K562 (cell line): ENCODE measurements at regions not wholly inside any gene's neighbourhood (a gene's known extent, or its start where the extent isn't known, plus 50 kb on each side); places are given as distances from the start of the nearest gene placed in this dataset.

Experiments
- ATAC-seq: fragments of 200-7000 bp; cut with Tn5 transposase; 3 replicates; pipeline ENCODE4 v1.9.1; 2020; ENCODE audit warnings: moderate library complexity
- BruUV-seq: library from RNA; stranded (reverse); fragments of 400-500 nt; replicated peaks from 2 replicates; lab custom pipeline; 2021; lab: Mats Ljungman, UMichigan
- CTCF ChIA-PET: fragments of 300-600 bp; formaldehyde crosslinking; extraction: SDS; loops from one replicate; lab custom pipeline; 2021; ENCODE audit warnings: low intra/inter-chr PET ratio; lab: Yijun Ruan, JAX
- POLR2A ChIA-PET: fragments of 300-600, 350-650 bp; sonication (Branson Sonifier 250); formaldehyde crosslinking; extraction: SDS; loops from one replicate; lab custom pipeline; 2021; ENCODE audit warnings: antibody characterized with exemption, inconsistent platforms; lab: Yijun Ruan, JAX
- DNase-seq, 4 experiments: peaks; one replicate each; pipeline versions ENCODE4 v3.0.0 to v3.0.0-alpha.2; 2011 to 2018; ENCODE audit warnings: low spot score in 3 of 4, mixed read lengths in 3 of 4; ENCODE audit errors: extremely low read depth in 1 of 4
- FAIRE-seq: peaks from 2 replicates; lab custom pipeline; 2011; peaks lifted over from hg19 to GRCh38; lab: Jason Lieb, UNC
- H2AFZ ChIP-seq: 2 replicates; pipeline ENCODE4 v1.6.0; 2011; ENCODE audit warnings: low read depth, low read length, control low read depth, inconsistent platforms
- H3K27ac ChIP-seq: fragments of 200-600 bp; 3 replicates; pipeline ENCODE4 v1.8.0; 2011; ENCODE audit warnings: low read depth, mild to moderate bottlenecking, control low read depth, inconsistent platforms, low read length, moderate library complexity, mixed read lengths; ENCODE audit errors: extremely low read depth
- H3K27me3 ChIP-seq, 2 experiments: fragments of 300-600 bp in 1 of 2; 2 replicates in 1 of 2; 3 replicates in 1 of 2; pipeline versions ENCODE4 v1.6.0 to v1.8.0; 2011; ENCODE audit warnings: inconsistent platforms in 2 of 2, low read length in 2 of 2, mild to moderate bottlenecking in 1 of 2, mixed read lengths in 1 of 2, moderate library complexity in 1 of 2; ENCODE audit not compliant: control insufficient read depth in 2 of 2, insufficient read depth in 2 of 2
- H3K36me3 ChIP-seq: fragments of 300-600 bp; 3 replicates; pipeline ENCODE4 v1.8.0; 2011; ENCODE audit warnings: mild to moderate bottlenecking, low read length, inconsistent platforms; ENCODE audit not compliant: control insufficient read depth, insufficient read depth
- H3K4me1 ChIP-seq, 2 experiments: fragments of 200-600 bp in 1 of 2; replicated peaks in 1 of 2; 2 replicates in 1 of 2; 3 replicates in 1 of 2; pipeline versions ENCODE4 v1.5.1 to v1.8.0; 2011; ENCODE audit warnings: inconsistent platforms in 2 of 2, low read length in 2 of 2, mild to moderate bottlenecking in 1 of 2, mixed read lengths in 1 of 2, moderate library complexity in 1 of 2; ENCODE audit not compliant: control insufficient read depth in 2 of 2, insufficient read depth in 2 of 2
- H3K4me2 ChIP-seq: 2 replicates; pipeline ENCODE4 v1.6.1; 2011; ENCODE audit warnings: low read length, control low read depth, inconsistent platforms, mixed read lengths; ENCODE audit not compliant: insufficient read depth
- H3K4me3 ChIP-seq: fragments of 200-600 bp; sonication (generic), shearing (Covaris generic); 2 replicates; pipeline ENCODE4 v1.5.1; 2016; ENCODE audit warnings: control low read depth, inconsistent platforms
- H3K79me2 ChIP-seq: fragments of 200-600 bp; 3 replicates; pipeline ENCODE4 v1.8.0; 2011; ENCODE audit warnings: low read length, inconsistent platforms; ENCODE audit not compliant: control insufficient read depth, insufficient read depth
- H3K9ac ChIP-seq, 2 experiments: 2 replicates each; pipeline versions ENCODE4 v1.6.0 to v1.6.1; 2011; ENCODE audit warnings: low read depth in 2 of 2, low read length in 2 of 2, control low read depth in 1 of 2, inconsistent platforms in 1 of 2, mild to moderate bottlenecking in 1 of 2, mixed read lengths in 1 of 2; ENCODE audit not compliant: insufficient read depth in 1 of 2
- H3K9me1 ChIP-seq: one replicate; pipeline ENCODE4 v1.6.0; 2011; ENCODE audit warnings: inconsistent platforms, mild to moderate bottlenecking, low read length, moderate library complexity; ENCODE audit not compliant: control insufficient read depth, insufficient read depth
- H3K9me3 ChIP-seq: replicated peaks from 2 replicates; pipeline ENCODE4 v1.5.1; 2011; ENCODE audit warnings: low read depth, low read length, inconsistent platforms; ENCODE audit not compliant: control insufficient read depth, insufficient read depth
- H4K20me1 ChIP-seq: replicated peaks from 2 replicates; pipeline ENCODE4 v1.6.1; 2011; ENCODE audit warnings: low read length, inconsistent platforms, mixed read lengths; ENCODE audit not compliant: control insufficient read depth, insufficient read depth
- ARID3A ChIP-seq: IDR thresholded peaks from 2 replicates; pipeline ENCODE4 v1.6.1; 2012; ENCODE audit warnings: low read depth, low read length, improper control_type of control experiment, borderline replicate concordance
- CHD7 ChIP-seq: fragments of 200-600 bp; sonication (generic); IDR thresholded peaks from one replicate; pipeline ENCODE4 v1.6.1; 2012; ENCODE audit warnings: mild to moderate bottlenecking, low read depth, low read length, inconsistent platforms
- FOXA3 ChIP-seq, 2 experiments: fragments of 450-650 bp in 1 of 2; sonication (generic) in 1 of 2; formaldehyde crosslinking; IDR thresholded peaks in 1 of 2; conservative IDR thresholded peaks in 1 of 2; 2 replicates each; pipeline versions ENCODE4 v1.4.0 to v1.8.0; 2020 to 2022; ENCODE audit warnings: mild to moderate bottlenecking in 2 of 2, missing genetic modification reagents in 1 of 2
- HDAC2 ChIP-seq: fragments of 450-650 bp; IDR thresholded peaks from 2 replicates; pipeline ENCODE4 v1.6.1; 2016; ENCODE audit warnings: mild to moderate bottlenecking
- MEF2A ChIP-seq: IDR thresholded peaks from 2 replicates; pipeline ENCODE4 v1.6.1; 2011; ENCODE audit warnings: low read depth, mild to moderate bottlenecking, low read length, moderate library complexity; ENCODE audit not compliant: control insufficient read depth
- MTA1 ChIP-seq: fragments of 450-650 bp; IDR thresholded peaks from 2 replicates; pipeline ENCODE4 v1.6.1; 2017; ENCODE audit warnings: borderline replicate concordance
- TGIF2 ChIP-seq: sonication (generic); formaldehyde crosslinking; IDR thresholded peaks from 2 replicates; pipeline ENCODE4 v1.8.1; 2022; ENCODE audit warnings: mild to moderate bottlenecking, missing genetic modification reagents, moderate library complexity
- ZC3H4 ChIP-seq: sonication (generic); formaldehyde crosslinking; IDR thresholded peaks from 2 replicates; pipeline ENCODE4 v1.9.0; 2021; ENCODE audit warnings: missing genetic modification reagents, borderline replicate concordance
- WGBS: fragments of 100-300 bp; shearing (Covaris generic); methylation state at CpG from one replicate; pipeline ENCODE4 v1.1.6; 2016; ENCODE audit warnings: low coverage, mixed read lengths; ENCODE audit not compliant: insufficient coverage; ENCODE audit errors: missing lambda C conversion rate; 5-methylcytosine and 5-hydroxymethylcytosine counted together
- in situ Hi-C: fragments of 300-500 bp; cut with MboI; formaldehyde crosslinking; loops from 4 replicates; pipeline ENCODE4 v1.15.0; 2018; ENCODE audit warnings: inconsistent platforms, mixed read lengths
- intact Hi-C: fragments of 100-400 bp; cut with micrococcal nuclease; formaldehyde crosslinking; loops from 2 replicates; pipeline ENCODE4 v1.14.2; 2022

GRCh38 chr5:117973785-117974184 lies 1014.6 kb downstream of the DTWD2 start (continued):
- TF ChIP-seq ARID3A (no peak), FOXA3 (CRISPR knock-in tag; conservative IDR thresholded peaks at IDR 0.05 in 1 of 2, IDR thresholded peaks at IDR 0.05 in 1 of 2) (no peak), MTA1 (no peak), TGIF2 (CRISPR knock-in tag) (no peak), MEF2A (no peak)

GRCh38 chr5:117955831-117956230 lies 1032.5 kb downstream of the DTWD2 start:
- no peaks in the 10 kb centered on the region for H3K4me1 ChIP-seq
- CTCF ChIA-PET: no interaction called here
- TF ChIP-seq CHD7 (no peak), ZC3H4 (CRISPR knock-in tag) (no peak), MTA1 (no peak), HDAC2 (no peak)

More at GRCh38 chr5:117955831-117956230, 1032.5 kb downstream of the DTWD2 start:
- no peak overlapping the region for H3K4me2 ChIP-seq
- intact Hi-C loops (no loop called here), in situ Hi-C loops (no loop called here)
- no peaks in the 10 kb centered on the region for H4K20me1 ChIP-seq
- no peaks in the 10 kb centered on the region for H3K27me3 ChIP-seq
- no peak for FAIRE-seq
- POLR2A ChIA-PET: no interaction called here
- H2AFZ ChIP-seq: no peak overlapping the region
- ATAC-seq: no peak
- no peak overlapping the region for H3K4me3 ChIP-seq
- H3K9ac ChIP-seq: no peak overlapping the region
- H3K79me2 ChIP-seq: no peaks in the 10 kb centered on the region
- no peak for DNase-seq
- no peaks in the 10 kb centered on the region for H3K36me3 ChIP-seq
- WGBS: 2% methylated on average over 3 of the region's 3 CpGs
- H3K9me1 ChIP-seq: no peaks in the 10 kb centered on the region
- BruUV-seq: no TSS peak
- no peaks in the 10 kb centered on the region for H3K9me3 ChIP-seq
- H3K27ac ChIP-seq: no peak overlapping the region
